ENCODE measurements at regions not wholly inside any gene's neighbourhood (a gene's known extent, or its start where the extent isn't known, plus 50 kb on each side); places are given as distances from the start of the nearest gene placed in this dataset.

GRCh38 chr12:88994971-88995370, 357.3 kb downstream of the DUSP6 start:
- DNase-seq (ENCODE audit: low spot score): no peak

- no peak for DNase-seq (ENCODE audit: low spot score)
Observed at GRCh38 chr12:88994537-88994936, 357.8 kb downstream of the DUSP6 start.

GRCh38 chr12:88993651-88994050, 358.6 kb downstream of the DUSP6 start:
- DNase-seq (ENCODE audit: low spot score): peak; percentile 73

GRCh38 chr12:88986056-88986455, 366.2 kb downstream of the DUSP6 start:
- no peak for DNase-seq (ENCODE audit: low spot score)

GRCh38 chr12:88985631-88986030, 366.7 kb downstream of the DUSP6 start:
- no peak for DNase-seq (ENCODE audit: low spot score)

- no peak for DNase-seq (ENCODE audit: low spot score)
Observed at GRCh38 chr12:88985011-88985410, 367.3 kb downstream of the DUSP6 start.

- DNase-seq (ENCODE audit: low spot score): no peak
Observed at GRCh38 chr12:88982694-88983093, 369.6 kb downstream of the DUSP6 start.

GRCh38 chr12:88977115-88977514, 375.2 kb downstream of the DUSP6 start:
- DNase-seq (ENCODE audit: low spot score): no peak

GRCh38 chr12:88973998-88974397, 378.3 kb downstream of the DUSP6 start:
- no peak for DNase-seq (ENCODE audit: low spot score)

- DNase-seq (ENCODE audit: low spot score): no peak
Observed at GRCh38 chr12:88970740-88971139, 381.6 kb downstream of the DUSP6 start.

- DNase-seq (ENCODE audit: low spot score): no peak
Observed at GRCh38 chr12:88969127-88969526, 383.2 kb downstream of the DUSP6 start.

GRCh38 chr12:88960213-88960878, 380.1 kb upstream of the KITLG start:
- DNase-seq (ENCODE audit: low spot score): no peak

- DNase-seq (ENCODE audit: low spot score): no peak
Observed at GRCh38 chr12:88958946-88959345, 378.7 kb upstream of the KITLG start.

- DNase-seq (ENCODE audit: low spot score): no peak
Observed at GRCh38 chr12:88958153-88958552, 377.9 kb upstream of the KITLG start.

- DNase-seq (ENCODE audit: low spot score): peak; percentile 65
Observed at GRCh38 chr12:88957358-88957757, 377.1 kb upstream of the KITLG start.

- no peak for DNase-seq (ENCODE audit: low spot score)
Observed at GRCh38 chr12:88955531-88955930, 375.3 kb upstream of the KITLG start.

GRCh38 chr12:88953029-88953586, 372.8 kb upstream of the KITLG start:
- no peak for DNase-seq (ENCODE audit: low spot score)

GRCh38 chr12:88952562-88952942, 372.3 kb upstream of the KITLG start:
- DNase-seq (ENCODE audit: low spot score): no peak

GRCh38 chr12:88951860-88952561, 371.7 kb upstream of the KITLG start:
- no peak for DNase-seq (ENCODE audit: low spot score)

GRCh38 chr12:88951177-88951576, 370.9 kb upstream of the KITLG start:
- DNase-seq (ENCODE audit: low spot score): no peak

- DNase-seq (ENCODE audit: low spot score): no peak
Observed at GRCh38 chr12:88947486-88948043, 367.3 kb upstream of the KITLG start.

- DNase-seq (ENCODE audit: low spot score): no peak
Observed at GRCh38 chr12:88946372-88946997, 366.2 kb upstream of the KITLG start.
